Stomach (tissue), 8 donors: ENCODE measurements at regions not wholly inside any gene's neighbourhood (a gene's known extent, or its start where the extent isn't known, plus 50 kb on each side); places are given as distances from the start of the nearest gene placed in this dataset.

ENCODE experiments used
- DNase-seq, 2 donors: peaks; one replicate each; pipeline versions ENCODE4 v3.0.0 to v3.0.0-alpha.2; 2013 to 2019
- H3K27ac ChIP-seq, 5 donors: fragments of 200-600 bp in 4 of 5; sonication (generic) in 4 of 5; one replicate each; pipeline ENCODE4 v1.5.1; 2013 to 2019; ENCODE audit warnings: mild to moderate bottlenecking in 1 of 5, moderate library complexity in 1 of 5
- H3K27me3 ChIP-seq, 3 donors: fragments of 200-600 bp; sonication (generic); one replicate each; pipeline ENCODE4 v1.5.1; 2017 to 2019; ENCODE audit warnings: mixed run types in 1 of 3
- H3K36me3 ChIP-seq, 4 donors: fragments of 200-600 bp; sonication (generic); 1 replicate in 3 of 4; 2 replicates in 1 of 4; pipeline ENCODE4 v1.5.1; 2016 to 2019
- H3K4me1 ChIP-seq, 4 donors: fragments of 200-600 bp; sonication (generic); one replicate each; pipeline ENCODE4 v1.5.1; 2016 to 2019
- H3K4me3 ChIP-seq, 4 donors: fragments of 200-600 bp; sonication (generic) in 3 of 4; one replicate each; pipeline ENCODE4 v1.5.1; 2016 to 2019; ENCODE audit warnings: mild to moderate bottlenecking in 1 of 4
- H3K9me3 ChIP-seq, 4 donors: fragments of 200-600 bp; sonication (generic); one replicate each; pipeline ENCODE4 v1.5.1; 2016 to 2019
- EP300 ChIP-seq: sonication (generic); formaldehyde crosslinking; IDR thresholded peaks from one replicate; pipeline ENCODE4 v1.6.1; 2017; ENCODE audit warnings: antibody characterized with exemption
- POLR2A ChIP-seq, 4 donors: fragments of 450-650 bp; IDR thresholded peaks; one replicate each; pipeline ENCODE4 v1.6.1; 2016; ENCODE audit warnings: antibody characterized with exemption in 4 of 4, control low read depth in 2 of 4, mild to moderate bottlenecking in 1 of 4, moderate library complexity in 1 of 4
- POLR2AphosphoS5 ChIP-seq, 3 donors: sonication (generic); formaldehyde crosslinking; IDR thresholded peaks; one replicate each; pipeline ENCODE4 v1.6.1; 2016; ENCODE audit warnings: antibody characterized with exemption in 3 of 3
- WGBS, 5 donors: extraction: QIAGEN DNeasy Blood & Tissue Kit in 3 of 5; methylation state at CpG; one replicate each; pipeline versions ENCODE4 v1.1.5 to v1.1.7; 2013 to 2018; 5-methylcytosine and 5-hydroxymethylcytosine counted together
- intact Hi-C: fragments of 100-400 bp; cut with DNase I; formaldehyde crosslinking; loops from one replicate; pipeline ENCODE4 v1.15.1; 2023; ENCODE audit warnings: low total_unique reads
- TF ChIP-seq, protein P1 (sequence below), 7 experiments: fragments of 450-650 bp in 4 of 7; fragments of 200-600 bp in 3 of 7; sonication (generic) in 3 of 7; IDR thresholded peaks; one replicate each; pipeline ENCODE4 v1.5.1; 2016 to 2019; ENCODE audit warnings: antibody characterized with exemption in 7 of 7, control low read depth in 2 of 7, mild to moderate bottlenecking in 1 of 7
- donor health status: healthy with polysubstance abuse.
- donor health status: Bipolar disorder and iron deficiency.
- donor health status: healthy.

GRCh38 chr18:72601481-72601880, 57.3 kb upstream of the CBLN2 start:
- H3K27me3 ChIP-seq: no peaks in the 10 kb centered on the region
- H3K27ac ChIP-seq: no peak overlapping the region
- peaks cover 0 to 15% (median 5%) of the 10 kb centered on the region in 4 donors for H3K9me3 ChIP-seq
- TF ChIP-seq POLR2A (IDR thresholded peaks at IDR 0.05): no peak
- TF ChIP-seq, protein P1, sequence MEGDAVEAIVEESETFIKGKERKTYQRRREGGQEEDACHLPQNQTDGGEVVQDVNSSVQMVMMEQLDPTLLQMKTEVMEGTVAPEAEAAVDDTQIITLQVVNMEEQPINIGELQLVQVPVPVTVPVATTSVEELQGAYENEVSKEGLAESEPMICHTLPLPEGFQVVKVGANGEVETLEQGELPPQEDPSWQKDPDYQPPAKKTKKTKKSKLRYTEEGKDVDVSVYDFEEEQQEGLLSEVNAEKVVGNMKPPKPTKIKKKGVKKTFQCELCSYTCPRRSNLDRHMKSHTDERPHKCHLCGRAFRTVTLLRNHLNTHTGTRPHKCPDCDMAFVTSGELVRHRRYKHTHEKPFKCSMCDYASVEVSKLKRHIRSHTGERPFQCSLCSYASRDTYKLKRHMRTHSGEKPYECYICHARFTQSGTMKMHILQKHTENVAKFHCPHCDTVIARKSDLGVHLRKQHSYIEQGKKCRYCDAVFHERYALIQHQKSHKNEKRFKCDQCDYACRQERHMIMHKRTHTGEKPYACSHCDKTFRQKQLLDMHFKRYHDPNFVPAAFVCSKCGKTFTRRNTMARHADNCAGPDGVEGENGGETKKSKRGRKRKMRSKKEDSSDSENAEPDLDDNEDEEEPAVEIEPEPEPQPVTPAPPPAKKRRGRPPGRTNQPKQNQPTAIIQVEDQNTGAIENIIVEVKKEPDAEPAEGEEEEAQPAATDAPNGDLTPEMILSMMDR (IDR thresholded peaks at IDR 0.05): no peak
- TF ChIP-seq EP300: no peak
- no peak for TF ChIP-seq POLR2AphosphoS5 (IDR thresholded peaks at IDR 0.05)
- WGBS, 5 donors: 60 to 72% (median 69%) methylated on average over 10 of the region's 10 CpGs
- no peak for DNase-seq
- no peak overlapping the region for H3K4me3 ChIP-seq
- no peaks in the 10 kb centered on the region for H3K4me1 ChIP-seq
- no peaks in the 10 kb centered on the region for H3K36me3 ChIP-seq
- intact Hi-C loops: no loop called here
